NCI-H1417 treated with DMSO at 0.1 percent for 48 hours (cell line): ENCODE measurements at regions not wholly inside any gene's neighbourhood (a gene's known extent, or its start where the extent isn't known, plus 50 kb on each side); places are given as distances from the start of the nearest gene placed in this dataset.
A peak's percentile ranks its signal among the peaks of the same experiment; 100 is the strongest.
"Not testable (repeated sequence)": the region's sequence is repeated elsewhere in the genome, so short reads cannot be mapped to it uniquely, and the experiment has no call there.

Experiments used
- DNase-seq: peaks from one replicate; lab custom pipeline; 2025; lab: John Stamatoyannopoulos, UW

DNA sequence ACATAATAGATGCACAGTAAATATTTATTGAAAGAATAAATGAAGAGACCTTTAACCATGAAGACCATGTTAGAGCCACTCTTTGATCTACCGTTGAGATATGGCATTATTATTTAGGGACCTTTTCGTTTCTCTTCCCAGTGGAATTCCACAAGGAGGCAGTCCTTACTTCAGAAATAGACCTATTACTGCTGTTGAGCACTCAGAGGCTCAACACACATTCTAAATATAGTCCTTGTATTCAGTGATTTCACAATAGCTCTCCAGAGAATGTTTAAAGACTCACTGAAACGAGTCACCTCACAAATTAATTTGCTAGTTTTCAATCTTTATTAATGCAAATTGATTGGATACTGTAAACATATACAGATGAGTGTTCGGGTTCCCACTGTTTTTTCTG lies 603.8 kb downstream of the CDH8 start:
- no peak for DNase-seq

DNA sequence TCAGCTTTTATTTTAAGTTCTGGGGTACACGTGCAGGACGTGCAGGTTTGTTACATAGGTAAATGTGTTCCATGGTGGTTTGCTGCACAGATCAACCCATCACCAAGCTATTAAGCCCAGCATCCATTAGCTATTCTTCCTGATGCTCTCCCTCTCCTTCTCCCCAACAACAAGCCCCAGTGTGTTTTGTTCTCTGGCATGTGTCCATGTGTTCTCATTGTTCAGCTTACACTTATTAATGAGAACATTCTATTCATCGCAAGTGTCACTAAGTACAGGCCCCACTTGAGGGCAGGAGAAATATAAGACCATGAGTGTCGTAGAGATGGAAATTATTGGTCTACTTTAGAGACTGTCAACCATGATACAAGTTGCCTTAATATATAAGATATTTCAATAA lies 615.1 kb downstream of the CDH8 start:
- no peak for DNase-seq

DNA sequence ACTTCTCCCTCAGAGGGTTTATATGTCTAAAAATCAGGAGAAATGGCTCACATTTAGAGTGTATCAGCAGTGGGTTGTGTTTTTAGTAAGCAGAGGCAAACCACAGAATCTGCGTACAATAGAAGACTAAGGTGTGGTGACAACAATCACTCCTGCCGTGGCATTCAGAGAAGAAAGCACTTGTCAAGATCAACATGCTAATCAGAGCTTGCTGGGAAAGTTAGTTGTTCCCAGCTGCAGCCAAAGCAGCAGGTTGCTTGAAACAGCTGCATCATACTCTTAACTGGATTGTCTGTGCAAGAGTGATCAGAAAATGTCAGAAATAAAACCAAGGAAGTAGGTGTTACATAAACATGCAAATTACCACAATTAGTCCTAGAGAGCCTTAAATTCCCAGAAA lies 616.4 kb downstream of the CDH8 start:
- DNase-seq, result no peak

DNA sequence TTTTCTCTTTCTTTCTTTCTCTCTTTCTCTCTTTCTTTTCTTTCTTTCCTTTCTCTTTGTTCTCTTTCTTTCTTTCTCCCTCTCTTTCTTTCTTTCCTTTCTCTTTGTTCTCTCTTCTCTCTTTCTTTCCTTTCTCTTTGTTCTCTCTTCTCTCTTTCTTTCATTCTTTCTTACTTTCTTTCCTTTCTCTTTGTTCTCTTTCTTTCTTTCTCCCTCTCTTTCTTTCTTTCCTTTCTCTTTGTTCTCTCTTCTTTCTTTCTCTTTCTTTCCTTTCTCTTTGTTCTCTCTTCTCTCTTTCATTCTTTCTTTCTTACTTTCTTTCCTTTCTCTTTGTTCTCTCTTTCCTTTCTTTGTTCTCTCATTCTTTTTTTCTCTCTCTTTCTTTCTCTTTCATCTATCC lies 617.4 kb downstream of the CDH8 start:
- not testable (repeated sequence) for DNase-seq

DNA sequence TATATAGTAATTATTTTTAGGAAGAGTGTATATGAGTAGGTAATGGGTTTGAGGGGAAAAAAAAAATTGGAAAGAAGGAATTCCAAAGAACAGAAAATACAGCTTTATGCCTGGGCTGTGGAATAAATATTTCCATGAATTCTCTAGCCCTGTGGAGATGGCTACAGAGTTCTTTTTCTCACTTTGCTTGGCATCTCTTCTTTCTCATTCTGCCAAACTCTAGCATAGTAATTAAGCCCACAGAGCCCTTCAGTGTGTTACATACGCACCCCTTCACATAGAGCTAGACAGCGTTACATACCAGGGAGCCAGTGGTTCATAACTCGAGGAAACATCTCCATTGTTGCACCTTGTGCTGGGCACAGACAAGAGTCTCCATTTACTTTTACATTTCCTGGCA lies 621.1 kb downstream of the CDH8 start:
- no peak for DNase-seq

DNA sequence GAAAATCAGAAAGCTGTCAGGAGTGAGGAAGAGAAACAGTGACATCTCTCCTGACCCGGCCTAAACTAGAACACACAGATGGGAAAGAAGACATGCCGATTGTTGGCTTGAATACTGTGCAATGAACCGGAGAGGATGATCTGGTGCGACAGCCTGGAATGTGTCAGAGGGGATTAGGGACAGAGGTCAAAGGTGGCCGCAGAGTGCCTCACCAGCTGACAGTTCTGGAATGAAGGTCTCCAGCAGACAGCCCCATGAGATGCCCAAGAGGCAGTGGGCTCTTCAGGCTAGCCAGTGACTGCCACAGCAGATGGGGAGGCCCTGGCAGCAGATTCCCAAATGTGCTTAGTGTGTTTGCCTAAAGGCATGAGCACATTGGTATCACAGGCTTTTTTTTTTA lies 623.2 kb downstream of the CDH8 start:
- DNase-seq, result no peak

DNA sequence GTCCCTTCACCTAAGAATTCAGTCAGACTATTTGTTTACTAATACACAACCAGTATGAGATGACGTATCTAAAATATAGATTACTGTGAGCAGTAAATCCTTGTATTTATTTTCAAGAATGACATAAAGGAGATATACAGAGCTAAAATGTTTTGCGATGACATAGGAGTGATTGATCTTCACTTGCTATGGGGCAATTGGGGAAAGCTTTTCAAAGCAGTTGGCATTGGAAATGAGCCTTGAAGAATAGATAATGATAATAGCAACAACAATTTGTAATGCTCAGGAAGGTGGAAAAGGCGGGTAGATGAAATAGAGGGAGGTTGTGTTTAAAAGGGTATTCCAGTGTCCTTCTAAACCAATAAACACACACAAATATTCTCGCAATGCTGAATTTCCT lies 623.7 kb downstream of the CDH8 start:
- DNase-seq, result no peak

DNA sequence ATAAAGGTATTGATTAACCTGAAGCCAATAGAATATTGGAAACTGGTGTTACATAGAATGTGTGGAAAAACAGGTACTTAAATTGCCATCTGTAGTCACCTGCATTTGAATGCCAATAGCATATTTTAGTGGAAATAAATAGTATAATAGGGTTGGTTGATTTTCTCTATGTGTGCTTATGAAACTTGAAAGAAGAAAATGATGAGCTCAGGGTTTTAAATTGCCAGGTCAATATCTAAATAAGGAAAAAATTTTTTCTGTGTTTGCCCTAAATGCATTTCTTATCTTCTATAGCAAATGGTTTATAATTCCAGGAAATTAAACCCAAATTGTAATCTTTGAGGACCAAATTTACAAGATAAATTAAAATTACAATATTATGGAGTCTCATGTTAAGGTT lies 626.6 kb downstream of the CDH8 start:
- DNase-seq, result no peak

DNA sequence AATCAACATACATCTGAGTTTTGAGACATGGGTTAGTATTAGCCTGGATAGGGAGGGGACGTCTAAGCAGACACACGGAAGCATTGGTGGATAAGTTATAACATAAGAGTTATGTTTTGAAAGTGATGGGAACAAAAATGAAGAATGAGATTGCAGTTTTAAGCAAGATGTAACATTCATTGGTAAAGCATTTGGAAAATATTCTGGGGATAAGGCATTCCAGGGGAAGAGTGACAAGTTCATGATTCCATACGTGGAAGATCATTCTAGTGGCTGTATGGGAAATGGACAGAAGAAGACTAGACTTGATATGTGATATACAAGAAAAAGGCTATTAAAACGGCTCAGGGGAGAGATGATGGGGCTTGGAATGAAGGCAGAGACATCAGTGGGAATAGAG lies 632.9 kb downstream of the CDH8 start:
- no peak for DNase-seq

DNA sequence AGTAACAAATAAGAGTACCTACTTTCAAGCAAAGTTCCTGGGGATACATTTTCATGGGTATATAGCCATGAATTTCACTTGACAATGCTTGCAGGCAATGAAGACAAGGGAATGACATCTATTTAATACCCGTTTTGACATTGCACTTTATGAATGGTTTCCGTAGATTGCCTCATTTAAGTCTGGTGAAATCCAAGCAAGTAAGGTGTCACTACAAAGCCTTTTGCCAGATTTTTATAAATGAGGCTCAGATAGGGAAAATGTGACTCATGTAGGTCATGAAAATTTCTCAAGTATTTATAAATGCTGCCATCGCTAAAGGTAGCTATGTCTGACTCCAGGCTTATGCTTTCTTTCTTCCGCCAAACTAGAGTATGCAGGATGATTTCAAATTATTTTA lies 644.3 kb downstream of the CDH8 start:
- no peak for DNase-seq

DNA sequence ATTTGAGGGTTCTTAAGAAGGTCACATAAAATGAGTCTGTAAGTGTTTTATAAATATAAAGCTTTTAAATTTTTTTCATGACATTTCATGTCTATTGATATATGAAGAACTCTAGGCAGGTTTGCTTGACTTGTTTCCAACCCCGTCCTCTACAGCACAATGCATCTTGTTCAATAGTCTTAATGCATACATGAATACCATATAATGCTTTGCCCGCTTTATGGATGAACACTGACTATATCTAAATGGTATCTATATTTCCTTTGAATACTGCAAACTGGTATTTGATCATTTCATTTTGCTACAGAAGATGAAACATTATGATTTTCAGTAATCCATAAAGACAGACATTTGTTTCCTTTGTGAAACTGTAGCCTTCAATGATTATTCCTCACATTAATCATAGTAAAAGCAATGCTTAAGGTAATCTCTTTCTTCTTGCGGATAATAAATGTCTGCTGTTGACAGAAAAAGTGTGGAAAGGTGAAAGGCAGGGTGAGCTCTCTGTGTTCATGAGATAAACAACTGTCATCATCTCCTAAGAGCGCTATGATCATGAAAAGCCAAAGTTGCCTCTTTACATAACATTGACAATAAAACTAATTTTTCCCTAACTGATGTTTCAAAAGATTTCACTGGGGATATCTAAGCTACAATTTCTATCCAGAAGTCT lies 645.1 kb downstream of the CDH8 start:
- DNase-seq, result no peak

DNA sequence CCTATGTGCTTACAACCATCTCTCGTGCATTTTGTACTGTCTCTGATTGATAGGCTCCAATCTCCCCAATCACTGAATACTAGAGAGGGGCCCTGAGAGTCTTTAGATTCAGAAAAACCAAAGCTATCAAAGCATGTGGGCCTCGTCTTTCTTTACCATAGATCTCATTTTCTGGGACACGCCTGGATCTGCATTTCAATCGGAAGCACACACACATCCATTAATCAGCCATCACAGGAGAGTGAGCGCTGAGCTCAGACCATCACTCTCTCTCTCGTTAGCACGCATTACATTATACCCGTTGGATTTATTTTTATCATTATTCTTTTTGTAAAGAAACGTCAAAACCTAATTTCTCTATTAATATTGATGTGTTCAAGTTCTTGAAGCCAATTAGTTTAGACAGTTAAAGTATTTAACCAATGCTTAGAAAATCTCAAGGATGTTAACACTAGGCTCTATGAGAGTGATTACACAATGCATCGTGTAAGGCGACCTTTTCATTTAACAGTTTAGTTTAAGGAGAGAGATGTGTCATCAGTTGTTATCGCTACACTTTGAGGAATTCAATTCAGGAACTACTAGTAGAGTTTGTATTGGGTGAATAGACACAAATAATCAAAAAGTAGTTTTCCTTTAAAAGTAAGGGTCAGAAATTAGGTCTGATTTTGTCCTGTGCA lies 650.7 kb downstream of the CDH8 start:
- DNase-seq, result no peak

DNA sequence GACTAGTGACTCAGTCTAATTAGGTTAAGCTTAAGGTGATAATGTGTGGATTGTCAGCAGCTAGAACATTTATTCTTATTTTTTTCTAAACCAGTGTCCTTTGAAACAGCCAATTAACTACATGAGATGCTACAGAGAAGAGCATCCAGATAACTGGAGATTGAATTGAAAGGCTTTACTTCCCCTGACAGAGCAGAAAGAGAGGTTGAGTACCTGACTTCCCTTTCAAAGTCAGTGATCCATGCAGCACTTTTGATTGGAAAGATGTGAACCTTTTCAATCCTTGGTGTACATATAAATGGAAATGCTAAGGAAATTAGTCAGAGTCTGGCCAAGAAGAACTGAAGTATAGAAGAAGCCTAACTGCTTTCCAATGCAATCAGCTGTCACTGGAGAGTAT lies 653.8 kb downstream of the CDH8 start:
- DNase-seq, result no peak

DNA sequence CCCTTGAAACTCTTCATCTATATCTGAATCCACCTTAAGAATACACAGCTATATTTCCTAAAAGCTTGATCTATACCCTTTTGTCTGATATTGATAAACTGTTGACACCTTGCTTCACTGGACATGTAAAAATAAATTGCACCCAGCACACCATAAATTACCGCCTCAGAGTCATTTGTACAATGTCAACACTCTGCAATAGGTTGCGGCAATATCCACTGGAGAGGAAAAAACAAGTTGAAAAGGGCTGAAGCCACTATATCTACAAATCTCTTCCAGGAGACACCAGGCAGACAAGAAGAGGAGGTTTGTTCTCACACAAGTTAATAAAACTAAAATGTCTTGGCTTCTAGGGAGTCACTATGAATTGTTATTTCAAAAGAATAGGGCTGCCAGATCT lies 656.9 kb downstream of the CDH8 start:
- DNase-seq, result no peak

DNA sequence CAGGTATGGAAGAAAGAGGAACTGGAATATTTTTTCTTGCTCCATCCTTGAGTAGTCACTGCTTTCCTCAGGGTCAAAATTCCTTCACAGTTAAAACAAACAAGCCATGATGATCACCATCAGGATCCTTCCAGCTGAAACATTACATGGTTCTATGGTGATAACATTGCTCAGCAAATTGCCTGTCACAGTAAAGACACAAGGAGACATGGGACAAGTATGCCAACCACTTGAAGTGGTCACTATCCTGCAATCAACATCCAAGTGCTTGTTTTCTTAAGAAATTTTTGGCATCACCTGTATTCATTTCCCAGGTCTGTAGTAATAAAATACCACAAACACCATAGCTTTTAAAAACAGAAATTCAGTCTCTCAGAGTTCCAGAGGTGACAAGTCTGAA lies 662.2 kb downstream of the CDH8 start:
- no peak for DNase-seq

DNA sequence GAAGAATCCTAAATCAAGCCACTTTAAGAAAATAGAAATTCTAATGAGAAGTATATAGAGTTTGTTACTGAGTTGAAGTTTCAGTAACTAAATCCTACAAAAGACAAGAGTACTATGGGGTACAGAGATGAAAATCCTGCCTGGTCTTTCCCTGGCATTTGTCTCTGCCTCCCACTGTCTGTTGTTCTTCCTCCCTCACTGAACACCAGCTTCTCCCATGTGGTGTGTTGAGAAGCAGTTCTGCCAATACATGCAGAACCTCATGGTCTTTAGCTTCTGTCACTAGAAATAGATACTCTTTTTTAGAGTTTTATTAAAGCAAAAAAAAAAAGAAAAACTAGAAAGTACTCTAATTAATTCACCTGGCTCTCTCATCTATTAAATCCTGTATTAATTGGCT lies 664.4 kb downstream of the CDH8 start:
- DNase-seq, result no peak

DNA sequence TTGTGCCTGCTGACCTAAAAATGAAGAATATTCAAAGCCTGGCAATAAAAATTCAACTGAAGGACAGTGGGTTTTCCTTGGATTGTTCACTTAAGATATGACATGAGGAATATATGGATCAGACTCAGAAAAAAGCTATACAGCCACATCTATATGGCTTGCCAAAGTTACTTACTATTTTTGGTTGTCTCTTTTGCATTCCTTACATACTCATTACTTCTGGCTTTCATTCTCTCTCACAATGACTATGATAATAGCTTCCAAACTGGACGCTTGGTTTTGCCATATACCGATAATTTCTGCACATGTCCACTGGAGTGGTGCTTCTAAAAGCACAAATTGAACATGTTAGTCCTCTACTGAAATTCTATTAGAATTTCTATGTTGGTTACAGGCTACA lies 664.9 kb downstream of the CDH8 start:
- DNase-seq, result no peak

DNA sequence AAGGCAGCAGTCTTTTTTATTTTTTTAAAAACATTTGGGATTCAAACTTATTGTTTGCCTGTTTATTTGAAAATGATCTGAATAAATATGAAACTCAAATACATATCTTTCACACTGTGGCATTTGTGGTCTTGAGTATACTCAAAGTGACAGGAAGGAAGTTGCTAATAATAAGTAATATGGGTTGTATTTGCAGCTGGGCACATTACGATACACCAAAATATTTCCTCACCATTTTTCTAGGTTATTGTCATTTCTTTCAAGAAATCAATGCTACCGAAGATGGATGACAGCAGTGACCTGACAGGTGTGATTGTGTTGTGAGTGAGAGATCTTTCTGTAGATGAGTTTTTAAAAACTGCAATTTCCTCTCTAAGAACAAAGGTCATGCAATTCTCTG lies 665.7 kb downstream of the CDH8 start:
- DNase-seq, result no peak

DNA sequence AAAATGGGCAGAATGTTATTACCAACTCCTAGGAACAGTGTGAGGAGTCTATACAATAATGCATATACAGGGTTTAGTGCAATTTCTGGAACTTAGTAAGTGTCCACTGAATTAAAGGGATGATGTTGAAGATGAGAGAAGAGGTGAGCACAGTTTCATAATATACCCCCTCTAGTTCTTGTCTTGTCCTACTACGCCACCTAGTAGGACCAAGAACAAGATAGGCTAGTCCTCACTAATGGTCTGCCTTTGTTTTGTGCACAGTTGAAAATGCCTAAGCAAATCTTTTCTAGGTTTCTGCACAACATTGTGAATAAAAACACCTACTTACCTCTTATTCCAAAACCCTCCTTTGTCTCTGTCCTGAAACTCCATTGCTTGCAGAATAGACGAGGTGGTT lies 670.2 kb downstream of the CDH8 start:
- DNase-seq, result no peak

DNA sequence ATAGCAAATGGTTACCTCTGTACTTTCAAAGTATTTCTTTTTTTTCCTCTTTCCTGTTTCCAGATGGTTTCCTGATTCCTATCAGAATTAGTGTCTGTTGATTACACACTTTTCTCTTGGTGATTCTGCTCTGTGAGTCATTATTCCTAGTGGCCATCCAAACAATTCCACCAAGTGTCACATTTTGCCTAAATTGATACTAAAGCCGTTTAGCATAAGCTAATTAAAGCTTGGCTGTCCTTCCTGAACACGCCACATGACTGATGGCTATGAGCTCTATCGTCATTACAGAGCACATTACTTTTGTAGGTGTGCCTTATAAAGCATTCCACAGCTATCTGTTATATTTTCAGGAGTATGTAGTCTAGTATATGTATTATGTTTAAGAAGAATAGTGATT lies 671.2 kb downstream of the CDH8 start:
- DNase-seq, result no peak

DNA sequence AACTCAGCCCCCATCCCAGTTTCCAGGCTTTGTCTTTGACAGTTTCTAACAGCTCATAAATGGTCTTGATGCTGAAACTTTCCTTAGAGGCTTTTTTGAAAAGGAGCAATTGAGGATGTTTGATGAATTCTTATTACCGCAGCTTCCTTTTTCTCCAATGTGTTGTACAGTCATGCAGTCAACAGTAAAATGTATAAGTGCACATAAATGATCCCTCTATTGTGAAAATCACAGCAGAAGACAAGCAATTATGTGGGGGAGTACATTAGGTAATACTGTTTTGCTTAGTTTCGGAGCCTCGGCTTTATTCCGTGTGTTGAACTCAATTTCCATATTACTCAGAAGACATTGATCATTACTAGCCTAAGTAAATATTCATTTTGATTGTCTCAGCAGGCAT lies 673.7 kb downstream of the CDH8 start:
- DNase-seq, result peak; percentile 27

DNA sequence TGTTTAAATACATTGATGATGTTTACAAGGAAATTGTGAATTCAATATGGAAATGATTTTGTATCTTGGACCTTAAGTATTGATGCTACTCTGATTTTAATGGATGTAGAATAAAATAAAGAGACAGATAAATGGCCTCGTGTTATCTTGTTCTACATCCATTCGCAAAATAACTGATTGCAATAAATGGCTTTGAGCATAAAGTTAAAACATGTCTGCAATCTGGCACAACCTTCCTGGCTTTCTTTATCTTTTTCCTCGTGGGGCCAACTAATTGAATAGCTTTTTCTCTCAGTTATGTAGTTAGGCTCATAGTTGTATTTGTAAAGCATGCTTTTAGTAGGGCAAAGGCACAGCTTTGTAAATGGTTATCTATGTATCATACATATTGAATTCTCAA lies 691.4 kb downstream of the CDH8 start:
- DNase-seq, result no peak

DNA sequence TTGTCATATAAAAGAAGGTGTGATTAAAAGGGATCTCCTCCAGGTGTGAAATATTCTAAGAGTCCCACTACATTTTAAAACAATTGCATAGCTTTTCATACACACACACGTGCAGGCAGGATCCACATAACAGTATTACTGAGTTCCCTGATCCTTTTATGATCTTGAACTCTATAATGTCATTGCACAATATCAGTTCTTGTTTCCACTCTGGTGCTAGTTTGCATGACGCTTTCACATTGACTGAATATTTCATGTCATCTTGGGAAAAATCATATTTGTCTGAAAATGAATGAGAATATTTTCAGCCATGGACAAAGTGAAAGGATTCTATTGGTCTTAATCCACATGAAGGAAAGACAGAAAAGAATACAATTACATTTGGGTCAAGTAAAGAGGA lies 703.8 kb downstream of the CDH8 start:
- DNase-seq, result no peak

DNA sequence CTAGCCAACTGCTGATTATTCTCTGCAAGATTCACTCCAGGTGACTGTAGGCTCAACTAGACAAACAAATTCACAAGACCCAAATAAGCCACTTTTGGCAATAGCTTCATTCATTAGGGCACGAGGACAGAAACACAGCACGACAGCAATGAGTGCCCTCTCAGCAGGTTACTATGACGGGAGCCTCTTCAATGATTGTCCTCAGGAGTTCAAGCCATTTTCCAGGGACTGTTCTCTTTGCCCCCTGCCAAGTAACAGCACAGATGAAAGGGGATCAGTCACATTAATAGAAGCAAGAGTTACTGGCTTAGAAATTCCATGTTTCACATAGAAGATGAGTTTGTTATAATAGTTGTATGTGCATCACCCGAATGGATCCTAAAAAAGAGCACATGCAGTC lies 712.2 kb downstream of the CDH8 start:
- DNase-seq, result peak; percentile 82
